ENCODE measurements at regions not wholly inside any gene's neighbourhood (a gene's known extent, or its start where the extent isn't known, plus 50 kb on each side); places are given as distances from the start of the nearest gene placed in this dataset.

GRCh38 chr3:88362428-88362827 is 212.7 kb downstream of the C3orf38 start:
- no peaks in the 10 kb centered on the region for H3K79me2 ChIP-seq (ENCODE audit: control insufficient read depth in 1 of 2, insufficient read depth in 2 of 2, low read length in 2 of 2)
- no peak overlapping the region for H3K4me2 ChIP-seq (ENCODE audit: insufficient read depth in 1 of 2, low read depth in 2 of 2, low read length in 2 of 2)
- DNase-seq (ENCODE audit: low read depth in 1 of 2, low spot score in 2 of 2) (no peak), FAIRE-seq (no peak)
- ChIA-PET CTCF (ENCODE audit: partially characterized antibody) (no interaction called here), POLR2A (ENCODE audit: partially characterized antibody) (no interaction called here)
- no peak overlapping the region for H2BK120ac ChIP-seq (replicated peaks; ENCODE audit: low read depth, low read length)
- H4K91ac ChIP-seq (replicated peaks; ENCODE audit: insufficient read length, low read length) = no peak overlapping the region
- no peak overlapping the region for H3K23ac ChIP-seq (ENCODE audit: insufficient read length)
- H3K27ac ChIP-seq (ENCODE audit: low read depth, low read length) = no peak overlapping the region
- H2BK15ac ChIP-seq (ENCODE audit: low read length) = no peak overlapping the region
- no peak overlapping the region for H3K4ac ChIP-seq (replicated peaks; ENCODE audit: insufficient read length, low read depth, low read length)
- H3K9me3 ChIP-seq (ENCODE audit: insufficient read depth in 2 of 2, low read depth in 1 of 2, low read length in 1 of 2) = no peaks in the 10 kb centered on the region
- H2BK5ac ChIP-seq (ENCODE audit: low read depth, low read length) = no peak overlapping the region
- H3K4me3 ChIP-seq (ENCODE audit: extremely low read depth in 1 of 4, insufficient read depth in 2 of 4, low read depth in 3 of 4, low read length in 4 of 4) = no peak overlapping the region
- H3K4me1 ChIP-seq (replicated peaks in 1 of 4; ENCODE audit: control insufficient read depth in 3 of 4, insufficient read depth in 4 of 4, low read length in 3 of 4) = no peaks in the 10 kb centered on the region
- no peak overlapping the region for H3K18ac ChIP-seq (ENCODE audit: extremely low read depth, low read length)
- H4K5ac ChIP-seq (ENCODE audit: insufficient read length, low read depth, low read length) = no peak overlapping the region
- H3K14ac ChIP-seq (ENCODE audit: insufficient read length) = no peak overlapping the region
- no peak overlapping the region for H3K56ac ChIP-seq (replicated peaks; ENCODE audit: insufficient read length, low read depth, low read length)
- WGBS, 2 experiments (ENCODE audit: extremely low coverage in 1 of 2, insufficient coverage in 1 of 2, insufficient read length in 1 of 2, insufficient replicate concordance in 2 of 2, low coverage in 1 of 2, low lambda C conversion rate in 2 of 2, missing lambda C conversion rate in 1 of 2) = 90% methylated on average over 3 of the region's 3 CpGs; no CpG with 5 or more reads in 1 of the 2 experiments
- H3K9ac ChIP-seq (replicated peaks in 1 of 4; ENCODE audit: extremely low read depth in 1 of 4, low read depth in 3 of 4, low read length in 3 of 4) = no peak overlapping the region
- H3K23me2 ChIP-seq (ENCODE audit: low read depth, low read length) = no peaks in the 10 kb centered on the region
- H2AFZ ChIP-seq (ENCODE audit: low read length) = peak overlapping the region; percentile 33; the same call in 1 of the 2 replicates
- H4K8ac ChIP-seq (ENCODE audit: extremely low read depth, insufficient read depth, low read length) = no peak overlapping the region
- no peaks in the 10 kb centered on the region for H3K36me3 ChIP-seq (ENCODE audit: control insufficient read depth in 2 of 4, insufficient read depth in 4 of 4, low read length in 3 of 4)
- H2BK12ac ChIP-seq (ENCODE audit: low read depth, low read length) = peak overlapping the region; percentile 9; the same call in 1 of the 2 replicates
- no peaks in the 10 kb centered on the region for H4K20me1 ChIP-seq (replicated peaks in 1 of 2; ENCODE audit: control insufficient read depth in 1 of 2, insufficient read depth in 2 of 2, low read length in 2 of 2)
- H2AK5ac ChIP-seq (ENCODE audit: low read depth, low read length) = no peak overlapping the region
- H2BK20ac ChIP-seq (ENCODE audit: low read length) = no peak overlapping the region
- TF ChIP-seq SIX5 (IDR thresholded peaks at IDR 0.05; ENCODE audit: low read depth, low read length) = no peak
- no peak for TF ChIP-seq BCL11A (IDR thresholded peaks at IDR 0.05; ENCODE audit: low read depth in 2 of 2, low read length in 2 of 2)
- H3K27me3 ChIP-seq (replicated peaks in 1 of 4; ENCODE audit: control insufficient read depth in 3 of 4, extremely low read depth in 1 of 4, insufficient read depth in 3 of 4, low read length in 3 of 4) = no peaks in the 10 kb centered on the region
- no peaks in the 10 kb centered on the region for H3K79me1 ChIP-seq (ENCODE audit: low read depth, low read length)

Data from H1 (cell line).